Hippocampal formation (tissue), 2 donors: ENCODE measurements at regions not wholly inside any gene's neighbourhood (a gene's known extent, or its start where the extent isn't known, plus 50 kb on each side); places are given as distances from the start of the nearest gene placed in this dataset.
"Not testable (repeated sequence)": the region's sequence is repeated elsewhere in the genome, so short reads cannot be mapped to it uniquely, and the experiment has no call there.

Experiments used
- DNase-seq, 2 donors: peaks; one replicate each; lab custom pipeline; 2025; lab: John Stamatoyannopoulos, UW

DNA sequence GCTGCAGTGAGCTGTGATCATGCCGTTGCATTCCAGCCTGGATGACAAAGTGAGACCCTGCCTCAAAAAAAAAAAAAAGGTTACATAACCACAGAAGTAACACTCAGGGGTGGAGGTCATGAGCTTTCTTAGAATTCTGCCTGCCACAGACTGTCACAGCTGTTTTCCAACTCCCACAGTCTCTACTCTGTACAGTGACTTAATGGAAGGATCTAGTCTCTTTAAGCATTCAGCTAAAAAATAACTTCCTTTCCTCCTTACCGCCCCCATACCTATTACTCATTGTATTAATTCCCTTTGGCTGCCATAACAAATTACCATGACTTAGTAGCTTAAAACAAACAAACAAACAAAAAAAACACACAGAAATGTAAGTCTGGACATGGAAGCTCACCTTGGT is 99.6 kb upstream of the UBE2E1 start:
- DNase-seq: no peak

DNA sequence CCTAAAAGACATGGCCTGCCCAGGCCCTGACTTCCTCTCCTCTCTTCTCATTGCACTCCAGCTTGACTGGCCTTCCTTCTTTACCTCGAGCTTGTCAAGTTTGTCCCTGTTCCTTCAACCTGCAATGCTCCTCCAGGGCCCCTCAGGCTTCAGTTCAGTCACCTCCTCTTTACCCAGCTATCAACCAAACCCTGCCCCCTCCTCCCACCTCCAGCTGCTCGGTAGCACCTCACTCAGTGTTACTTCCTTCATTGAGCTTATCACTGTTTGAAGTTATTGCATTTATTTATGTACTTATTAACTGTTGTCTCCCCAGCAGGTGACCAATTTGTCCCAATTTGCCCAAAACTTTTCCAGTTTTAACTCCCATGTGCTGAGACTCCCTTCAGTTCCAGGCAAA is 95.8 kb upstream of the UBE2E1 start:
- no peak for DNase-seq

- DNase-seq: no peak
These were observed 95.2 kb upstream of the UBE2E1 start for GRCh38 chr3:23710555-23710954.

DNA sequence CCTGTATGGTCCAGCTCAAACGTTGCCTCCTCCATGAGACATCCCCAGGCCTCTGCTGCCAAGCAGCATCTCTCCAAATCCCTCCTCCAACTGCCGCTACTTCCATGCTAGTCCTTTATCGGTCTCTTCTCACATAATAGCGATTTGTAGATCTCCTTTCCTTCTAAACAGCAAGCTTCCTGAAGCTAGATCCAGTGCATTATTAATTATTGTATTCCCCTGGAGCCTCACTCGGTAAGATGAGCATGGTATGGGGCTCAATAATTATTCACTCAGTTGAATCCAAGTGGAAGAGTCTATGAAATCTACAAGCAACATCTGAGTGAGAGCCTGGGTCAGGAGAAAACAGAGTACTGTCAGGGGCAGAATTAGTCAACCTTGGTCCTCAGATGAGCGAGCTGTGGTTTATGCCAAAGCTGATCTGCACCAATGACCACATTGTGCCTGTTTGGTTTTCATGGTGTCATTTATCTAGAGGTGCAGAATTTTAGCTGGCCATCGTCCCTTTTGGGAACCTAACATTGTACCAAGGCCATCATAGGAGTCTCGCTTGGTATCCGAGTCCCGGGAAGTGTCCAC is 93.8 kb upstream of the UBE2E1 start:
- no peak for DNase-seq

DNA sequence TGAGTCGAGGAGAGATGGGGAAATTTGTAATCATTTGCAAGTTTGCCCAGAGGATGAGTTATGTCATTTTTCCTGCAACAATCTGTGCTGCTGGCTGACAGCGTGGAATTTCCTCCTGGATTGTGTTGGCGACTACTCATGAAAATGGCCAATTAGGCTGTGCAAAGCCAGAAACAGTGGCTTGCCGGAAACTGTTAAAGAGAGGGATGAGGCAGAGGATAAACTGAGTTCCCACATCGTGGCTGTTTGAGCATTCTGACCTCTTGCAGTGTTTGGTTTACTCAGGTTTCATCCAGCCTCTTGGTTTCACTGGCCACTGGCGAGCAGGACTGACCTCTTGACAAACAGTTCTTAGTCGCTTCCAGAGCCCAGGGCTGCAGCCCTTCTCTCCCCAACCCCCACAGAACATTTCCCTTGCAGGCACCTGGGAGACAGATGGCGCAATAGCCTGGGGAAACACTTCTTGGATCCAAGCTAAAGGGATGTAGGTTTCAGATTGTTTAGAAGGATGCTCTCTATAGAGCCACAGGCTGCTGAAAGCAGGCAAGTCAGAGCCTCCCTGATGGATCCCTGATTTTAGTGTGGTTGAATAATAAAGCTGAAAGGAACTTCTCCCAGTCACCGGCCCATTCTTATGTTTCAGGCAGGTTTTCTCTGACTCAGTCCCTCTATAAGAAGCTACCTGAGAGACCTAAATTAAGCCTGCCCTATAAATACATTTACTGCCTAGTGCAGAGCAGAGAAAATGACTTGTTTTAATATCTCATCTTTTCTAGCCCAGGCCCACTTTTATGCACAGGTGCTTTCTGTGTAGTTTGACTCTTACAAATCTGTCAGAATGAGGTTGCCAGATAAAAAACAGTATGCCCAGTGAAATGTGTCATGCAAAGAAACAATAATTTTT is 92.8 kb upstream of the UBE2E1 start:
- peak; percentile 28 to 32 for DNase-seq

GRCh38 chr3:23713641-23714040 is 92.1 kb upstream of the UBE2E1 start:
- no peak for DNase-seq

DNA sequence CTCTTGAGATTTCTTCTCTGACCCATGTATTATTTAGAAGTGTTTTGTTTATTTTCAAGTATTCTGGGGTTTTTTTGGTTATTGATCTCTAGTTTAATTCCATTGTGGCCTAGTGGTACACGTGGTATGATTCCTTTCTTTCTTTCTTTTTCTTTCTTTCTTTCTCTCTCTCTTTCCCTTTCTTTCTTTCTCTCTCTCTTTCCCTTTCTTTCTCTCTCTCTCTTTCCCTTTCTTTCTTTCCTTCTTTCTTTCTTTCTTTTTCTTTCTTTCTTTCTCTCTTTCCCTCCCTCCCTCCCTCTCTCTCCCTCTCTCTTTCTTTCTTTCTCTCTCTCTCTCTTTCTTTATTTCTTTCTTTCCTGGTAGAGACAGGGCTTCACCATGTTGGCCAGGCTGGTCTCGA is 85.7 kb upstream of the UBE2E1 start:
- no peak for DNase-seq

DNA sequence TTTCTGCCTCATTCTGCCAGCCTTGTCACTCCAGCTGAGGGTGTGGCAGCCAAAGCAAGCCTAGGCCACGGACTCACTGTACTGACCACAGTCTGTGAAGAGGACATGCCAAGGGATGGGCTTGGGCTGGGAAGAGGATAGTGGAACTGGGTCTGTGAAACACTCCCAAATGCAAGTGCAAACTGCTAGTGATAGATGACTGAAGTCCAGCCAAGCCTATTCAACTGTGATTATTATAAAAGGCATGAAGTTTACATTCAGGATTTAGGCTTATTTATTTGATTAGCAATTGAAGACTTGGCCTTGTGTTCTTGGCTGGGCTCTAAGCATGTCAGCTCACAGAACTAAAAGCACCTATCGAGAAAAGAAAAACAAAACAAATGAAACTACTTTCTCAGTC is 84.9 kb upstream of the UBE2E1 start:
- no peak for DNase-seq

DNA sequence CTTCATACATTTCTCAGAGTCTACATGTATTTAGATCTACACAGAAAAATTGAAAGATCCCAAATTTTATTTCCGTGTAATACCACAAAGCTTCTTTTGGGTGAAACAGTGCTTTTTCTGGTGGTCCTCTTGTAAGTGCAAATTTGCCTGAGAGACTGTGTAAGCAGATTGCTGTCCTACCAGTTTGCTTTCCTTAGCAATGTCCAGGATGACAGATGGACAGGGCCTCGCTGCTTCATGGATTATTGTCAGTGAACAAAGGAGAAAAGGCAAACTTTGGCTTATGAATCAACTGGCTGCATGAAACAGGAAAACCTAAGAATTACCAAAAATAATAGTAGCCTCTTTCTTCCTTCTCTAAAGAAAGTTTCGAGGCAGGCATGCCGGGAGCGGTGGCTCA is 82.6 kb upstream of the UBE2E1 start:
- DNase-seq: no peak

- no peak for DNase-seq
These were observed 81.8 kb upstream of the UBE2E1 start for GRCh38 chr3:23723930-23724329.

DNA sequence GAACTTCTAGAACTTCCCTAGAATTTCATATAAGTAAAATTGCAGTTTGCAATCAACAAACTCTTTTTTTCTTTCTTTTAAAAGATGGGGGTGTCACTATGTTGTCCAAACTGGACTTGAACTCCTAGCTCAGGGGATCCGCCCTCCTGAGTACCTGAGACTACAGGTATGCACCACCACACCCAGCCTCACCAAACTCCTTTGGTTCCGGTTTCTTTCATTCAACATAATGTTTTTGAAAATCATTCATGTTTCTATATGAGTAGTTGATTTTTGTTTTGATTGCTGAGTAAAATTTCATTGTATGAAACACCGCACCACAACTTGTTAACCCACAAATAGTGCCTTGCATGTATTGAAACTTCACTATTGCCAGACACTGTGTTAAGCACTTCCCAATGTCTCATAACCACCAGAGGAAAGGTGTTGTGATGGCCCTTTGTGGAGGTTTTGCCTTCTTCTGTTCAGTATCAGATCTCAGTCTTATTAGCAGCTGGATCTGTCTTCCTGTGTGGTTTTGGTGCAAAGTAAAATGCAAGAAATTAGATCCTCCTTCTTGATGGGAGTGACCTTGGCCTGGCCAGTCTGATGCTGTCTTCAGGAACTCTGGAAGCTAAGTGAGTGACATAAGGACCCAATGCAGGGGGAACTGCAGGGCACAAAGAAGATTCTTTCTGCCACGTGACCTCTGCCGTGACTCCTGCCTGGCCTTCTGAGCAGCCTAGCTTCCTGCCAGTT is 78.8 kb upstream of the UBE2E1 start:
- no peak for DNase-seq

DNA sequence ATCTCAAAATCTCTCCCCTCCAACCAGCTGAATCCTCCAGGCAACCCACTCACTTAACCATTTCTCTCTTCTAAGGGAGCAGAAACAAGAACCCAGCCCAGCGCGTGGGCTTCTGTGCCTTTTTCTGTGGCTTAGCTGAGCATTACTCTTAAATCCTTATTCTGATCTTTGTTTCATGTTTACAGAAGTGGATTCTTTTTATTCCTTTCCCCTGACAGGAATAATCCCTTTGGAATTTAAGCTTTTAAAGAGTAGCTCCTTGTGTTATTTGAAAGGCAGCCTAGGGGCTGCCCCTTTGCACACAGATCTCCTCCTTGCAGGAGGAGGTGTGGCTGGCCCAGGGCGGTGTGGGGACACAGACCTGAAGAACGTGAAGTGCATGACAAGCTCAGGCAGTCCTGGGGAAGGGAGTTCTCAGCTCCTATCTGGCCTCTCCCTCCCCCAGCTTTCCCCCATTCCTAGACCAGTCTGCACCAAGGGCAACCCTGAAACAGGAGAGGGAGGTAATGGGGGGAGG is 77.1 kb upstream of the UBE2E1 start:
- no peak for DNase-seq

DNA sequence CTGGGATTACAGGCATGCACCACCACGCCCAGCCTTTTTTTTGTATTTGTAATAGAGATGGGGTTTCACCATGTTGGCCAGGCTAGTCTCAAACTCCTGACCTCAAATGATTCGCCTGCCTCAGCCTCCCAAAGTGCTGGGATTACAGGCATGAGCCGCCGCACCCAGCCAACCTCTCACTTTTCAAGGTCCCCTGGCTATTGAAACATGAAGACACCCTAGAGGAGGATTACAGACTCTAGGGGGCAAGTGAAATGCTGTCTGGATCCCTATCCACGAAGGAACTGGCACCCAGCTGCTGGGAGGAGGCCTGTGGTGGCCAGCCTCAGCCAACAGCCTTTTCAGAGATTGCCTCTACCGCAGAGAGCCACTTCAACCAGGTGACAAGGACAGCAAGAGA is 76.4 kb upstream of the UBE2E1 start:
- DNase-seq: not testable (repeated sequence)

DNA sequence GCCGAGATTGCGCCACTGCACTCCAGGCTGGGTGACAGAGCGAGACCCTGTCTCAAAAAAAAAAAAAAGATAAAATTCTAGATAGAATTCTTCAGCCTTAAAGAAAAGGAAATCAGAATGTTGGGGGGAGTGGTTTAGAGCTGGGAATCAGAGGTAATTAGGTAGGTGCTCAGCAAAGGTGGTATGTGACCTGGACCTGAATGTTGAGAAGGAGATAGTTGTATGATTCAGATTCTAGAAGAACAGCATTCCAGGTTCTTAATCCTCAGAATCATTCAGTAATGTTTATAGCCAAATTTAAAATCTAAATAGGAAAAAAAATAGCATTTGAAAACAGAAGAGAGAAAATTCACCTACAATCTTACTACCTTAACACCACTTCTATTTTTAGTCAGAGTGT is 71.3 kb upstream of the UBE2E1 start:
- DNase-seq: no peak

- no peak for DNase-seq
These were observed 70.7 kb upstream of the UBE2E1 start for GRCh38 chr3:23735062-23735461.

- DNase-seq: no peak
These were observed 70.0 kb upstream of the UBE2E1 start for GRCh38 chr3:23735535-23736326.

- DNase-seq: no peak
These were observed 66.8 kb upstream of the UBE2E1 start for GRCh38 chr3:23738944-23739343.

DNA sequence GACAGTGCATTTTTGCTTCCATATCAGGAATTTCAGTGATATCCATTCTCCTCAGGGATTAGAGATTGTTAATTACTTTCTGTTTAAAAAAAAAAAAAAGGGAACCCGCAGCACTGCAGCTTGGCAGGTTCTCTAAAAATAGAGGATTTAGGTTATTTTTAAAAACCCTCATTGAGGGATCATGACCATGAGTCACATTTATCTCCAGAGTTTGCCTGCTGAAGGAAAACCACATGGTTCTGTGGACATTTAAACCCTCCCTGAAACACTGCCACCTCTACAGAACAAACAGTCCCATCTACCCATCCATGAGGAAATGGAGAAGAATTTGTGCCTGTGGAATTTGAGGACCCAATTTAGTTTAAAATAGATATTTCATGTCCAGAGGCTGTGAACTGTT is 66.2 kb upstream of the UBE2E1 start:
- no peak for DNase-seq

DNA sequence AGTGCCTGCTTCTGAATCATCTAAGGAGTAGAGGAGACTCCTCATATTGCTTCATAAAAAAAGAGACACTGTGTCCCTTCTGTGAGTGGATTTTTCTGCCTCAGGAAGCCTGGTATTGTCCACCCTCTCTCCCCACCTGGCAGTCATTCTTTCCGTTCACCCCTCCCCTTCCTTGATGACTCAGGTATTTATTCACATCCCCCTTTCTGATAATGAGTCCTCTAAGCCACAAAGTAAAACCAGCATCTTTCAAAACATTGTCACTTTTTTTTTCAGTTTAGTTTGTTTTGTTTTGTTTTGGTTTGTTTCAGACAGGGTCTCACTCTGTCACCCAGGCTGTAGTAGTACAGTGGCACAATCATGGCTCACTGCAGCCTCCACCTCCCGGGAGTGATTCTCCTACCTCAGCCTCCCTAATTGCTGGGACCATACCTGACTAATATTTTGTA is 65.2 kb upstream of the UBE2E1 start:
- no peak for DNase-seq

GRCh38 chr3:23741036-23741706 is 64.6 kb upstream of the UBE2E1 start:
- DNase-seq: no peak

GRCh38 chr3:23743141-23743784 is 62.5 kb upstream of the UBE2E1 start:
- no peak for DNase-seq
